GM21576 (cell line): ENCODE measurements at regions not wholly inside any gene's neighbourhood (a gene's known extent, or its start where the extent isn't known, plus 50 kb on each side); places are given as distances from the start of the nearest gene placed in this dataset.

Experiments used
- ATAC-seq: cut with Tn5 transposase; IDR thresholded peaks from one replicate; pipeline ENCODE4 v1.9.1; 2021; ENCODE audit warnings: mild to moderate bottlenecking, moderate library complexity; ENCODE audit not compliant: unreplicated experiment

DNA sequence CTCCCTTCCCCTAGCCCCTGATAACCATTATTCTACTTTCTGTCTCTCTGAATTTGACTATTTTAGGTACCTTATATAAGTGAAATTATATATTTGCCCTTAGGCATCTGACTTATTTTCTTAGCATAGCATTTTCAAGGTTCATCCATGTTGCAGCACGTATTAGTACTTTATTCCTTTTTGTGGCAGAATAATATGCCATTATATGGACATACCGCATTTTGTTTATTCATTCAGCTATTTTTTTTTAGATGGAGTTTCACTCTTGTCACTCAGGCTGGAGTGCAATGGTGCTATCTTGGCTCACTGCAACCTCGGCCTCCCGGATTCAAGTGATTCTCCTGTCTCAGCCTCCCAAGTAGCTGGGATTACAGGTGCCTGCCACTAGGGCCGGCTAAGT lies 326.2 kb upstream of the PLXNA2 start:
- ATAC-seq = no peak

DNA sequence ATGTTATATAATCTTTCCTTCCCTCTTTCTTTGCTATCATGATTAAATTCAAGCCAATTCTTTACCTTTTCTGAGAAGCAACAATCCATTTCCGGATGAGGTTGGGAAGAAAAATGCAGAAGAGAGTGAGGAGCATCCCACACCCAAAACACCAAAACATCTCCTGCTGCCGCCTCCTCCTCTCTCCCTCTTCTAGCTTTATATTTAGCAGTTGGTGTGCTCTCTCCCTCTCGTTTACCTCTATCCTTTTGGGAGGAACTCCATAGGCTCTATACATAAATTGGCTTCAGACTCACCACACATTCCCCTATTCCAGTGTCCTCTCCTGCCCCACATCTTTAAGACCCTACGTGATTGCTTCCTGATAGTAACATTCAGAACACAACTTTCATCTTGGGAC lies 332.2 kb upstream of the PLXNA2 start:
- no peak for ATAC-seq

DNA sequence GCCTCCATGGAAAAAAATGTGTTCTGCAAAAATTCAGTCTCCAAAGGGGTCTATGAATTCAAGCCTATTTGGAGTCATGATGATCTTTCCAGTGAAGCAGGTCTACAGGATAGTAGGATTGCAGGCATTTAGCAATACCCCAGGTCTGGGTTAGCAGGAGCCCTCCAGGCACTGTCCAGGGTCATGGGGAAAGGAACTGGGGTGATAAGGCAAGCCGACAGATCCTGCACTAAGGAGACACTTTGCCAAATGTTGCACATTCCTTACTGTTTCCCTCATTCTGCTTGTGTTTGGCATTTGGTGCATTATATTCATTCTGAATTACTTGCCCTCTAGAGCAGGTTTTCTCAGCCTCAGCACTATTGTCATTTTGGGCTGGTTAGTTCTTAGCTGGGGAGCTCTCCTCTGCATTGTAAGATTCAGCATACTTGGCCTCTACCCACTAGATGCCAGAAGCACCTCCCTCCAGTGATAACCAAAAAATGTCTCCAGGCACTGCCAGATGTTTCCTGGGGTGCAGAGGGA lies 333.3 kb upstream of the PLXNA2 start:
- no peak for ATAC-seq

DNA sequence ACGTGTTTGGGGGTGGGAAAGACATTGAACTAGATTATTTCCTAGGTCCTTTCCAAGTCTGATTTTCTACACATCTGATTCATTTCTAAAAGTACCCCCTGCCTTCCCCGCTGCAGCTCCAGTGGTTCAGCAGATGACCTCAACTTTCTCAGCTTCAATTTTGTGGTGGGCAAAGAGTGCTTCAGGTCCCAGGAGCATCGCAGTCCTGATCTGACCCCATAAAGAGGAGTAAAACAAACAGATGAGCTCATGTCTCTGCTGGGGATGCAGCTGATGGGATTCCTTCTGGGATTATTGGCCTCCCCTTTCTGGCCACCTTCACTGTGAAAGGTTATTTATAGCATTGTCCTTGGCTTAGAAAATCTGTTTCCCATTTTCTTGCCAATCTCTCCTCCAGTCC lies 337.0 kb upstream of the PLXNA2 start:
- ATAC-seq = no peak

DNA sequence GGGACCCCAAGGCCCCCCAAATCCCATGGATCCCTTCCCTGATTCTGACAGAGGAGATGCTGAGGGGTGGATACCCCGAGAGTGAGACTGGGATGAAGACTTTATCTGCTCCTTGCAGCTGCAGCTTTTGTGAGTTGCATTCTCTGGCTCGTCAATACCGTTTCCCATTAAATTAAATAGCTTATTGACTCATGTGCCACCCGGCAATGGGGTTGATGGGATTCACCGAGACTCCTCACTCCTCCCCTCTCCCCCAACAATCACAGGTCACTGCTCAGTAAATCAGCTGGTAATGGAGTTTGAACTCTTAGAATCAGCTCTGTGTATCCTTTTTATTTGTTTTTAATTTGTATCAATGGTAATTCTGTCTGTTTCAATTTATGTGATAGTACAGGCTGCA lies 337.5 kb upstream of the PLXNA2 start:
- ATAC-seq = no peak

DNA sequence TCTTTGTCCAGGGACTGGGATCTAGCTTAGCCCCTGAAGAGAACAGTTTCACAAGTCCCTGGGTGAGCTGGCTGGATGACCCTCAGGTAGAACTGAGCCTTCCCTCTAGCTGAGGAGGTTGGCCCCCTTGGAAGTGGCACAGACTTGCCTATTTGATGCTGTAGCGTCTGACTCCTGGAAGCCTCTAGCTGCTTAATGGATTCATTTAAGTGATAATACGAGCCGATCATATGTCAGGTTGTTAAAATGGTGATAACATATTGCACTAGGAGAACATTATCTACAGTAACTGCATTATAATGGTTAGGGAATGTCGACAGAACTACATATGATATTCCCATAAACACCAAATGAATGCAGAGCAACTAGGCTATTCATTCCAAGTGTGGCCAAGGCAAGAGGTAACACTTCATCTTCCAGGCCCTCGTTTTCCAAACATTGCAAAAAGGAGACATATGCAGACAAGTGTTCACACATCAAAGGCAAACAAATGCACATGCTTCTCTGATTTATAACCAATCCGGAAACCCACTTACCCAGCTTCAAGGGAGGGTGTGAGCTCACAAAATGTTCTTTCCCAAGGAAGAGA lies 340.1 kb upstream of the PLXNA2 start:
- no peak for ATAC-seq

DNA sequence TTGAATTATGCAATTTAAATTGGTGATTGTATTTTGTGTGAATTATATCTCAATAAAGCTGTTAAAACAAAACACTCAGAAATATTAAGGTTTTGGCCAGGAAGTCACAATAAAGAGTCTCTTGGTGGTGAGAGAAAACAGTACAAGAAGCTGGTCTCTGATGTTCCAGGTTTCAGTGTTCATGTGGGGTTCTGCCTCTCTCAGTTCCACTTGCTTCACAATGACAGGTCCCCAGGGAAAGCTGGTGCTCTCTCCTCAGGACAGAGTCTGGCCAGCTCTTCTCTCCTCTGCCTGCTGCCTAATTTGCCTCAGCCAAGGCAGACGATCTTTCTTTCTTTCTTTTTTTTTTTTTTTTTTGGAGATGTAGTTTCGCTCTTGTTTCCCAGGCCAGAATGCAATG lies 342.9 kb upstream of the PLXNA2 start:
- peak; percentile 85 for ATAC-seq

DNA sequence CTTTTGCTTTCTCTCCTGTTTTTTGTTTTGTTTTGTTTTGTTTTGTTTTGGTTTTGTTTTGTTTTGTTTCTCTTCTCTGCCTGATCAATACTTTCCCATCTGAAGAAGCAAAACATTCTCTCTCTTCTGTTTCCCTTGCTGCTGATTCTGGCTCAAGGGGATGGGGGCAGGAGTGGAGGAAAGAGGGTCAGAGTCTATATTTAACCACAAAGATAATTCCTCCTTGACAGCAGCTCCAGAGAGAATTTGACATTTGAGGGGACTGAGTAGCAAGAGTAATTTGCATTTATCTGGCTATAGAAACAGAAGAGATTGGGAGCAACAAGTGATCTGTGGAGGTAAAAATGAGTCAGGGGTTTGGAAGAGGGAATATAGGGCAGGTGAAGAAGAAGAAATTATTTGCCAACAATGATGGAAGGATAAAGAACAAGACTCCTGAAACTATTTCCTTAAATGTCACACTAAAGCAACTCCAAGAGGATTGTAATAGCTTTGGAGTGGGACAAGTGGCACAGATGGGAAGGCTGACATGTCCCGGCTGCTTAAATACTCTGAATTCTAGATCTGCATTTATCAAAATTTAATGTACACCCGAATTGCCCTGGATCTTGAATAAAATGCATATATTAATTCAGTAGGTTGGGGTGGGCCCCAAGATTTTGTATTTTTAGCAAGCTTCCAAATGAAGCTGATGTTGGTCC lies 349.3 kb upstream of the PLXNA2 start:
- no peak for ATAC-seq

DNA sequence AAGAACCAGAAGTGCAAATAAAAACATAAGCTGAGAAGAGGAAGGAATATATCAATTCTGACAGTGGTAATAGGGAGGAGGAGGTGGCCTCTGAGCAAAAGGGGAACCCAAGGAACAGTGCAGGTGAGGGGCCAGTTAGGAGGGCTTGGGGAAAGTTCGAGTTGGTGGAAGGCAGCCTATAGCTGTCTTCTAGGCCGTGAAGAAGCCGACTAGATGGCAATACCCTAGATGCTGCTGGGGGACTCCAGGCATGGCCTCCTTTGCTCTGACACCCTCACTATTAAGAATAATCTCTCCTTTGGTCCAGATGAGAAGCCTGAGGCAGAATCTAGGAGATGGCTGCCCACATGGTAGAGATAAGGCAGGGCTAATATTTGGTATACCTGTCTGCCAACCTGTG lies 351.1 kb upstream of the PLXNA2 start:
- ATAC-seq = no peak

DNA sequence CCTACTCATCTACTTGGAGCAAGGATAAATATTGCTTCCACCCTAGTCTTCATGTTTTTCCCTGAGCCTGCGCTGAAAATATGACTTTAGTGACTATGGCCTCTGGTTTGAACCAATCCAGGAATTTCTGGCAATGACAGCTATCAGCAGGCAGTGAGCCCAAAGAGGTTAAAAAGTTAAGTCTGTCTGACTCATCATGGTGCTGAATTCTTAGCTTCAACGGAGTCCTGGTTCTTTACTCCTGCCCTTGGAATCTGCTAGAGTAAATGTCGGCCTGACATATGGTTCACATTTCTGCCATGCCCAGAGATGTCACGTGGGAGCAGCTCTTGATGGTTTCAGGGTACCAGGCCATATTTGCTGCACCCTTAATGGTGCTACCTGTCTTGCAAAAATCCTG lies 351.6 kb upstream of the PLXNA2 start:
- no peak for ATAC-seq

DNA sequence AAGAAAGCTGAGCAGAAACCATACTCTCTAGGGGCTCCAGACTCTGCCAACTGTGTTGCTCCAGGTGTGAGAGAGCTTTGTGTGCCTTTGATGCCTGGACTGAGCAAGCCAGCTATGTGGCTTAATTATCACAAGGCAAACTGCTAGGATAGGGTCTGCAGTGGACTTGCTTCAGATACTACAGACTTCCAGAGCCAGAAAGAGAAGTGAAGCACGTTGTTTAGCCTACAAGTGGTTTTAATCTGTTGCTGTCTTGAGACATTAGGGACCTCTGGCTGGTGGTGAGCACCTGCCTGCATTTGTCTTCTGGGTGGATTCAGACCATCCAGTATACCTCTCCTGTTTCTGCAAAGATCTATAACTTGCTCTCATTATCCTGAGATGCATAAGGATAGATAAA lies 353.4 kb upstream of the PLXNA2 start:
- ATAC-seq = no peak

DNA sequence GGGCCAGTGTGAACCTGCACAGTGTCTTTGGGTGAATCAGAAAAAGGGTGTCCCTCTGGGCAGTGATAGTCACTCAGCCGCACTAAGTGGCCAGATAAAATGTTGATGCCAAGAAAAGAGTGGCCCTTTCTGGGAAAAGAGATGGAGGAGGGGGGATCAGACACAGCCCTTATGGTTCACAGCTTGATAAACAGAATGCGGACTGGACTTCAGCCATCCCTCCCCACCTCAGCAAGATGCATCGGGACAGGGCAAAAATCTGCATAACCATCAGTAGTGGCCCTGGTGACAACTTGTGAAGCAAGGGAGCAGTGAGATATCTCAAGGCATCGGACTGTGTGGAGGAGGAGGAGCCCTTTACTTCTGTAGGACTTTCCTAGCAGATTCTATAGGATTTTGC lies 353.8 kb upstream of the PLXNA2 start:
- no peak for ATAC-seq

DNA sequence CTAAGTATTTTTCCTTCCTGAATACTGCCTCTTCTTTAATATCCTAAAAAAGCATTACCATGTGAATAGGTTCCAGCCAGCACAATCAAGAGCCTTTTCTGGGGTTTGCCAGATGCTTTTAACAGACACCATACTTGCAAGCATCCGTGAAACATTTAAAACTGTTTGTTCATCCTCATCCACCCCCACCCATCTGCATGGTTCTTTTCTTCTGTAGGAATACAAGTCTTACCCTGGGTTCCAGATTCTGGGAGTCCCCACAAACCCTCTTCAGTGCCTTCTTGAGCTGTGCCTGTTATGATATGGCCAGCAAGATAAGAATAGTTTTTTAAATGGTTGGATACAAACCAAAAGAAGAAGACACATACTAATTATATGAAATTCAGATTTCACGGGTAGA lies 354.9 kb upstream of the PLXNA2 start:
- no peak for ATAC-seq

DNA sequence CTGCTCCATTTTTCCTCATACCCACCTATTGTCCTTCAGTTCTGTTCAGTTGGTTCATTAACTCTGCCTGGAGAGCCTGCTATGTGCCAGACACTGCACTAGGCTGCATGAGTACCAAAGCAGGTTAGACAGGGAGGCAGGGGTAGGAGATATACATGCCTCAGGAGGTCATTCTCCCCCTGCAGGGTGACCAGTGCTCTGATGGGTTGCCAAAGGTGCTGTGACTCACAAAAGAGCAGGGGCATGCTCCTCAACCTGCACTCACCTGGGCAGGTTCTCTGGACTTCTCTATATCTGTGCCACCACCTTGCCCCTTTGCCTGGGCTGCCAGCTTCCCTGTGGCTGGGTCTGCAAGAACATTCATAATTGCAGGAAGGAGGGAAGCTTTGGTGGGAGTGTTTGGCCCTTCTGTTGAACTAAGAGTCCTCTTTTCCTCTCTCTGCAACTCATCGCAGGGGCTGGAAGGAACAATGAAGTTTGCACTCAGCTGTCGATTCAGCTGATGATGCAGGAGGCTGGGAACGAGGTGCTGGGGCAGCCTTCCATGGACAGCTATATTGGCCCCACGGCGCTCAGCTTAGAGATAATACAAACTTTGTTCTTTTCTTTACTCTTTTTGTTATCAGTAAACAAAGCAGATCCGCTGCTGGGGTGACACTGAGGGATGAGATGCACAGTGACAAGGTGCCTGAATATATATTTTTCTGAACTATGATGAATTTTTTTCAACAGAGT lies 356.4 kb upstream of the PLXNA2 start:
- no peak for ATAC-seq

DNA sequence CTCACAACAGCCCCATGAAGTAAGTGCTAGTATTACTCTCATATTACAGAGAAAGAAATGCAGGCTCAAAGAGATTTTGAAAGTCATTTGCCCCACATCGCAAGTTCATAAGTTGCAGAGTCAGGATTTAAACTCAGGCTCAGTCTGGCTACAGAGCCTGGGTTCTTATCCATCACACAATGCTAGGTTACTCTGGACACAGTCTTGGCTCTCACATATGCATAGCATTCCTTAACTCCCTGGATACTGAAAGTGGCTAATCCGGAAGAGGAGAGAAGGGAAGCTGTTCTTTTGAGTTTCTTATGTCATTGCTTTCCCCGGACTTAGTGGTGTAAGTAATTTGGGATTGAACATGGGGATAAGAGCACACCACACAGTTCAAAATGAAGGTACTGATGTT lies 357.4 kb upstream of the PLXNA2 start:
- ATAC-seq = no peak

DNA sequence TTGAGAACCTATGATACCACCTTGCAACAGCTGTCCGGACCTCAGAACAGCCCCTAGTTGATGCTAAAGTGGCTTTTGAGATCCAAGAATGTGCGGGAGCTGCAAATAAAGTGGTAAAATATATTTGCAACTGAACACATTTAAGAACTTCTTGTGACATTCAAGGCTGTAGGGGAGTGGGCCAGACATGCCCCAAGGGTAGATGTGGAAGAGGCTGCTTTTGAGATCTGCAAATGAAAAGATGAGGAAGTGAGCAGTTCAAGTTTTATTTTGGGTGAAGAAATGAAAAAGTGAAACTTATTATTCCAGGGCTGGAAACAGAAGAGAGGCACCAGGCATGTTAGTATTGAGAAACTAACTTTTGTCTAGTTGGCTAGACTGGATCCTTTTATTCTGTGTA lies 359.5 kb upstream of the PLXNA2 start:
- no peak for ATAC-seq

DNA sequence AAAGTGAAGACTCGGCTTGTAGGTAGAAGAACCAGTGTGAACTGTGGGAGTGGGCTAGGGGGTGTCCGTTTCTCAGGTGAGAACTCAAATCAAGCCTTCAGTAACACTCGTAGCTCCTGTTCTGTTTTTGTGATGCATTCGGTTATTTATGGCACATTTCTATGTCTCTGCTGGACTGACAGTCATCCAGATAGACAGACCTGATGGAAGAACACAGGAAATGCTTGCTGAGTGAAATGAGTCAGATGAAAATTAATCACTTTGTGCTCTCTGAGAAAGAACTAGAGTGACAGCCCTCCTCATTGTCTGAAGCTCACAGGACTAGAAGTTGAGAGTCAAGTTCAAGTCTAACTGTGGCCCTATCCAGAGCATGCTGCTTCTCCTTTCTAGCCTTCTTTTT lies 360.1 kb upstream of the PLXNA2 start:
- peak; percentile 94 for ATAC-seq

DNA sequence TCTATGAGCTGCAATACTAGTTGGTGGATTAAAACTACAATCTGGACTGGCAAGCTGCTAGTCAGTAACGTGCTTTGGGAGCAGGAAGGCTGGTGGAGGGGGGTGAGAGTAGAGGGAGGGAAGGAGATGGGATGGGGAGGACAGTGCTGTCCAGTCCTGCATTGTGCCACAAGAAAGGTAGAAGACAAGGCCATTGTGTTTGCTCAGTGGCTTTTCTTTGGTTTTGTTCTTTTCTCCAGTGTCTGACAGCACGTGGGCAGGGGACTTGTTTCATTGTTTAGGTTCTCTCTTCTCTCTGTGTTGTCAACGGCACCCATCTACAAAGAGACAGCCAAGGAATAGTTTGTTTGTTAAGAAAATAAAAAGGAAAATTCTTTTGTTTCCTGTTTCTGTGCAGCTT lies 362.8 kb upstream of the PLXNA2 start:
- ATAC-seq = no peak

DNA sequence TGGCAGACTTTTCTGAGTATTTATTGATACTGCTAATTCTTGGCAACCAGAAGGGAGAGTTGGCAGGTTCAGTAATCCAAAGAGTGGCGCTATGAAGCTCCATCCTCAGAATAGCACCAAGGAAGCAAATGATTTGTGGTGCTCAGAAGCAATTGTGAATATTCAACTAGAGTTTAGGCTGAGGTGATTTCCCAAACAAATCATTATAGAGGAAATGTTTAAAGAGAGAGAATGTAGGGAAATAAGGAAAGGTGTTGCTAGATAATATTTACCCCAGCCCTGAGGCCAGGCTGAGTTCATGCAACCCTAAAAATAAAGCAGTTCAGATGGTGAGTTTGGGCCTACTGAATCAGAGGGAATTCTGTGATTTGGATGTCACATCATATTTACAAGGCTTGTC lies 363.4 kb upstream of the PLXNA2 start:
- ATAC-seq = no peak

DNA sequence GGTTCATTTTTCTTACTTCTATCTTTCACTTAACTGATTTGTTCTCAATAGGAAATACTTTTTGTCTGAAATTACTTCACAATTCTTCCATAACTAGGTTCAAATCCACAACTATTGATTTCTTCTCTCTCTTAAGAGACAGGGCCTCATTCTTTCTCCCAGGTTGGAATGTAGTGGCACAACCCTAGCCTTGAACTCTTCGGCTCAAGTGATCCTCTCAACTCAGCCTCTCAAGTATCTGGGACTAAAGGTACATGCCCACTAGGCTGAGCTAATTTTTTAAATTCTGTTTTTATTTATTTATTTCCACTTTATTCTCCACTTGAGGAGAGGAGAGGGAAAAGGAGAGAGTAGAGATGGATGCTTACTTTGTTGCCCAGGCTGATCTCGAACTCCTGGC lies 370.4 kb upstream of the PLXNA2 start:
- ATAC-seq = no peak

DNA sequence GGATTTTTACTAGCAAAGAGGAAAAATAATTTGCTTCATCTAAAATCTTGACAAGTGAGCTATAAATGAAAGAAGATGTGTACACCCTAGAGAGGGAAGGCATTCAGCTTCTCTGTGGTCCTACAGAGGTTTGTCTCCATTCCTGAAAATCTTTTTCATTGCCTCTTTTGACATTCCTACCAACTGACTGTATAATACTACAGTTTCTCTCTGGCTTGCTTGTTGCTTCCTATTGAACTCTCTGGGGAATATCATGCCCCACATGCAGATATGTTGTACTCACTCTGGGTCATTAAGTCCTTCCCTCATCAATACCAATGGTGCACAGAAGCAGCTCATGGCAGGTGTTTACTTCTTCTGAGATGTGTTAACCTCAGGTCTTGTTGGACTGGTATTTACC lies 371.2 kb upstream of the PLXNA2 start:
- no peak for ATAC-seq

DNA sequence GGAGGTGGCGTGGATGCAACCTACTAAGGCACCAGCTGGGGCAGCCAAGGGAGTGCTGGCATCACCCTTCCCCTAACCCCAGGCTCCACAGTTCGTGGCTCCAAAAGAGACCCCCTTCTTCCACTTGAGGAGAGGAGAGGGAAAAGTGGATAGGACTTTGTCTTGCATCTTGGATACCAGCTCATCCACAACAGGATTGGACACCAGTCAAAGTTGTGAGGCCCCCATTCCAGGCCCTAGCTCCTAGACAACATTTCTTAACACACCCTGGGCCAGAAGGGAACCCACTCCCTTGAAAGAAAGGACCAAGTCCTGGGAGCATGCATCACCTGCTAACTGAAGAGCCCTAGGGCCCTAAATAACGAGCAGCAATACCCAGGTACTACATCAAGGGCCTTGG lies 372.6 kb upstream of the PLXNA2 start:
- ATAC-seq = no peak
